Endothelial cell of umbilical vein (primary cell): ENCODE measurements at regions not wholly inside any gene's neighbourhood (a gene's known extent, or its start where the extent isn't known, plus 50 kb on each side); places are given as distances from the start of the nearest gene placed in this dataset.

Experiments
- BruUV-seq: library from RNA; stranded (reverse); fragments of 400-500 nt; replicated peaks from 2 replicates; lab custom pipeline; 2021; lab: Mats Ljungman, UMichigan
- CTCF ChIA-PET: fragments of 300-600, 350-600 bp; sonication (Branson Sonifier 250); formaldehyde crosslinking; loops from one replicate; lab custom pipeline; 2021; ENCODE audit warnings: antibody characterized with exemption, inconsistent platforms; lab: Charles Lee
- POLR2A ChIA-PET: fragments of 300-600, 350-600 bp; sonication (Branson Sonifier 250); formaldehyde crosslinking; loops from one replicate; lab custom pipeline; 2021; ENCODE audit warnings: antibody characterized with exemption, inconsistent platforms; lab: Charles Lee
- DNase-seq: peaks from one replicate; pipeline ENCODE4 v3.0.0-alpha.2; 2011; ENCODE audit warnings: low read depth, low spot score
- FAIRE-seq: peaks from 2 replicates; lab custom pipeline; 2011; peaks lifted over from hg19 to GRCh38; lab: Jason Lieb, UNC
- H2AFZ ChIP-seq: 2 replicates; pipeline ENCODE4 v1.6.0; 2012; ENCODE audit warnings: low read depth, low read length, control low read depth, inconsistent platforms
- H3K27ac ChIP-seq: 2 replicates; pipeline ENCODE4 v1.5.1; 2011; ENCODE audit warnings: low read depth, mild to moderate bottlenecking, control low read depth, low read length, moderate library complexity; ENCODE audit not compliant: insufficient read depth
- H3K27me3 ChIP-seq, 2 experiments: 2 replicates each; pipeline versions ENCODE4 v1.6.0 to v1.6.1; 2011; ENCODE audit warnings: low read length in 2 of 2, mixed read lengths in 1 of 2; ENCODE audit not compliant: control insufficient read depth in 2 of 2, insufficient read depth in 2 of 2
- H3K36me3 ChIP-seq, 2 experiments: 2 replicates in 1 of 2; 3 replicates in 1 of 2; pipeline ENCODE4 v1.5.1; 2011; ENCODE audit warnings: low read length in 2 of 2, mild to moderate bottlenecking in 1 of 2, moderate library complexity in 1 of 2; ENCODE audit not compliant: control insufficient read depth in 2 of 2, insufficient read depth in 2 of 2; ENCODE audit errors: extremely low read depth in 1 of 2
- H3K4me1 ChIP-seq: 3 replicates; pipeline ENCODE4 v1.5.1; 2011; ENCODE audit warnings: mild to moderate bottlenecking, low read length; ENCODE audit not compliant: control insufficient read depth, insufficient read depth; ENCODE audit errors: extremely low read depth
- H3K4me2 ChIP-seq: 2 replicates; pipeline ENCODE4 v1.6.1; 2011; ENCODE audit warnings: low read length, control low read depth, mixed read lengths; ENCODE audit not compliant: insufficient read depth
- H3K4me3 ChIP-seq, 3 experiments: fragments of 200-600 bp in 1 of 3; sonication (generic), shearing (Covaris generic) in 1 of 3; replicated peaks in 1 of 3; 2 replicates each; pipeline ENCODE4 v1.5.1; 2011 to 2016; ENCODE audit warnings: control low read depth in 3 of 3, low read length in 3 of 3, mild to moderate bottlenecking in 2 of 3, inconsistent platforms in 1 of 3, low read depth in 1 of 3, moderate library complexity in 1 of 3; ENCODE audit not compliant: insufficient read depth in 1 of 3
- H3K79me2 ChIP-seq: 2 replicates; pipeline ENCODE4 v1.6.0; 2012; ENCODE audit warnings: low read length, inconsistent platforms; ENCODE audit not compliant: control insufficient read depth, insufficient read depth
- H3K9ac ChIP-seq: replicated peaks from 2 replicates; pipeline ENCODE3; 2011; ENCODE audit warnings: low read length, control low read depth; ENCODE audit not compliant: insufficient read depth; ENCODE audit errors: extremely low read depth
- H3K9me1 ChIP-seq: replicated peaks from 3 replicates; pipeline ENCODE4 v1.6.0; 2011; ENCODE audit warnings: mild to moderate bottlenecking, low read length; ENCODE audit not compliant: control insufficient read depth, insufficient read depth; ENCODE audit errors: extremely low read depth
- H3K9me3 ChIP-seq: replicated peaks from 2 replicates; pipeline ENCODE4 v1.5.1; 2012; ENCODE audit warnings: low read length, inconsistent platforms; ENCODE audit not compliant: control insufficient read depth, insufficient read depth
- H4K20me1 ChIP-seq: replicated peaks from 2 replicates; pipeline ENCODE3; 2011; ENCODE audit warnings: mild to moderate bottlenecking, low read length; ENCODE audit not compliant: control insufficient read depth, insufficient read depth; ENCODE audit errors: extremely low read depth
- CTCF ChIP-seq, 2 donors: IDR thresholded peaks; 1 replicate in 1 of 2; 2 replicates in 1 of 2; pipeline ENCODE4 v1.5.1; 2011; ENCODE audit warnings: low read length in 2 of 2, mild to moderate bottlenecking in 2 of 2, moderate library complexity in 2 of 2, control low read depth in 1 of 2, inconsistent platforms in 1 of 2, low read depth in 1 of 2; ENCODE audit not compliant: insufficient read depth in 1 of 2; ENCODE audit errors: extremely low read depth in 1 of 2
- EZH2 ChIP-seq: IDR thresholded peaks from 2 replicates; pipeline ENCODE4 v1.6.1; 2012; ENCODE audit warnings: borderline replicate concordance, low read depth, mild to moderate bottlenecking, moderate library complexity, low read length, inconsistent platforms; ENCODE audit not compliant: severe bottlenecking
- FOS ChIP-seq: IDR thresholded peaks from 2 replicates; pipeline ENCODE4 v1.6.1; 2011; ENCODE audit warnings: mild to moderate bottlenecking, low read length, moderate library complexity, borderline replicate concordance; ENCODE audit not compliant: insufficient read depth
- GATA2 ChIP-seq: IDR thresholded peaks from 2 replicates; pipeline ENCODE4 v1.7.0; 2011; ENCODE audit warnings: low read depth, mild to moderate bottlenecking, moderate library complexity, mixed read lengths, low read length; ENCODE audit not compliant: insufficient read length, insufficient read depth
- JUN ChIP-seq: IDR thresholded peaks from 2 replicates; pipeline ENCODE4 v1.6.1; 2011; ENCODE audit warnings: borderline replicate concordance, low read depth; ENCODE audit not compliant: insufficient read length, insufficient read depth
- MAX ChIP-seq: IDR thresholded peaks from 2 replicates; pipeline ENCODE4 v1.6.1; 2011; ENCODE audit not compliant: insufficient read depth, insufficient read length
- MYC ChIP-seq: IDR thresholded peaks from one replicate; pipeline ENCODE4 v1.6.1; 2011; ENCODE audit warnings: mild to moderate bottlenecking, low read depth, low read length
- POLR2A ChIP-seq: IDR thresholded peaks from 2 replicates; pipeline ENCODE4 v1.6.1; 2012; ENCODE audit warnings: low read depth, mild to moderate bottlenecking, control low read depth, low read length
- POLR2AphosphoS5 ChIP-seq: IDR thresholded peaks from 2 replicates; pipeline ENCODE4 v1.6.1; 2012; ENCODE audit warnings: low read depth, mild to moderate bottlenecking, control low read depth, low read length, moderate library complexity; ENCODE audit not compliant: insufficient read depth
- dilution Hi-C: fragments of 300-500 bp; cut with MboI; formaldehyde crosslinking; loops from one replicate; pipeline ENCODE4 v1.15.0; 2019; ENCODE audit warnings: low sequenced_read_pairs; ENCODE audit not compliant: extremely low pct_ligation_motif_present
- intact Hi-C: fragments of 100-400 bp; cut with micrococcal nuclease; formaldehyde crosslinking; loops from one replicate; pipeline ENCODE4 v1.10.0; 2022

GRCh38 chr1:218501161-218501560 lies 156.0 kb downstream of the TGFB2 start:
- no TSS peak for BruUV-seq
- H3K79me2 ChIP-seq: no peaks in the 10 kb centered on the region
- H3K4me1 ChIP-seq: peaks cover 29% of the 10 kb centered on the region
- ChIA-PET POLR2A (no interaction called here), CTCF (no interaction called here)
- H3K9me1 ChIP-seq: no peaks in the 10 kb centered on the region
- H3K9me3 ChIP-seq: no peaks in the 10 kb centered on the region
- TF ChIP-seq EZH2 (no peak), FOS (no peak), JUN (no peak), CTCF (IDR thresholded peaks at IDR 0.05; ENCODE audit: extremely low read depth in 1 of 2, insufficient read depth in 1 of 2, low read depth in 1 of 2, low read length in 2 of 2) (no peak), POLR2A (no peak), GATA2 (no peak), POLR2AphosphoS5 (no peak), MAX (no peak), MYC (no peak)
- H3K9ac ChIP-seq: no peak overlapping the region
- no peaks in the 10 kb centered on the region for H3K36me3 ChIP-seq
- H2AFZ ChIP-seq: no peak overlapping the region
- no peak for DNase-seq
- no peaks in the 10 kb centered on the region for H3K27me3 ChIP-seq
- H3K27ac ChIP-seq: no peak overlapping the region
- intact Hi-C loops (no loop called here), dilution Hi-C loops (no loop called here)
- no peak overlapping the region for H3K4me3 ChIP-seq
- no peak overlapping the region for H3K4me2 ChIP-seq
- FAIRE-seq: no peak
- no peaks in the 10 kb centered on the region for H4K20me1 ChIP-seq
